ENCODE measurements at regions not wholly inside any gene's neighbourhood (a gene's known extent, or its start where the extent isn't known, plus 50 kb on each side); places are given as distances from the start of the nearest gene placed in this dataset.

DNA sequence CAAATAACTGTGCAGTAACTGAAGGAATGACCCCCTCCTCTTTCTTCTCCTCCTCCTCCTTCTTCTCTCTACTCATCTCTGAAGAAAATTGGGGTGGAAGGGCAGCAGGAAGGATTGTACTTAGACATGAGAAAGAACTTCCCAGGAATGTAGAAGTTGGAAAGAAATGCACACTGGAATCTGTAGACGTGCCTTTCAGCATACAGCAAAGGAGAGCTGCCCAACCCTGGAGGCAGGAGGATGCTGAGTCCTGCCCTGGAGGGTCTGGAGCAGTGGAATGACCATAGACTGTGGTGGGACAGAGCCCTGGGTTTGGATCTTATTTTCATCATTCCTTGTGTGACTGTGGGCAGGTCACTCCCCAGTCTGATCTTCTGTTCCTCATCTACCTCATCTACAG is 80.1 kb downstream of the PJA1 start:
- no peak overlapping the region for H3K4me3 ChIP-seq (ENCODE audit: low read depth, low read length)
- no peak for DNase-seq (ENCODE audit: low read depth)
- TF ChIP-seq, protein P1, sequence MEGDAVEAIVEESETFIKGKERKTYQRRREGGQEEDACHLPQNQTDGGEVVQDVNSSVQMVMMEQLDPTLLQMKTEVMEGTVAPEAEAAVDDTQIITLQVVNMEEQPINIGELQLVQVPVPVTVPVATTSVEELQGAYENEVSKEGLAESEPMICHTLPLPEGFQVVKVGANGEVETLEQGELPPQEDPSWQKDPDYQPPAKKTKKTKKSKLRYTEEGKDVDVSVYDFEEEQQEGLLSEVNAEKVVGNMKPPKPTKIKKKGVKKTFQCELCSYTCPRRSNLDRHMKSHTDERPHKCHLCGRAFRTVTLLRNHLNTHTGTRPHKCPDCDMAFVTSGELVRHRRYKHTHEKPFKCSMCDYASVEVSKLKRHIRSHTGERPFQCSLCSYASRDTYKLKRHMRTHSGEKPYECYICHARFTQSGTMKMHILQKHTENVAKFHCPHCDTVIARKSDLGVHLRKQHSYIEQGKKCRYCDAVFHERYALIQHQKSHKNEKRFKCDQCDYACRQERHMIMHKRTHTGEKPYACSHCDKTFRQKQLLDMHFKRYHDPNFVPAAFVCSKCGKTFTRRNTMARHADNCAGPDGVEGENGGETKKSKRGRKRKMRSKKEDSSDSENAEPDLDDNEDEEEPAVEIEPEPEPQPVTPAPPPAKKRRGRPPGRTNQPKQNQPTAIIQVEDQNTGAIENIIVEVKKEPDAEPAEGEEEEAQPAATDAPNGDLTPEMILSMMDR (IDR thresholded peaks at IDR 0.05; ENCODE audit: insufficient read depth, low read length): no peak

- no peak overlapping the region for H3K4me3 ChIP-seq (ENCODE audit: low read depth, low read length)
- TF ChIP-seq, protein P1 (IDR thresholded peaks at IDR 0.05; ENCODE audit: insufficient read depth, low read length): no peak
These were observed 81.5 kb downstream of the PJA1 start for GRCh38 chrX:69083801-69084200.

DNA sequence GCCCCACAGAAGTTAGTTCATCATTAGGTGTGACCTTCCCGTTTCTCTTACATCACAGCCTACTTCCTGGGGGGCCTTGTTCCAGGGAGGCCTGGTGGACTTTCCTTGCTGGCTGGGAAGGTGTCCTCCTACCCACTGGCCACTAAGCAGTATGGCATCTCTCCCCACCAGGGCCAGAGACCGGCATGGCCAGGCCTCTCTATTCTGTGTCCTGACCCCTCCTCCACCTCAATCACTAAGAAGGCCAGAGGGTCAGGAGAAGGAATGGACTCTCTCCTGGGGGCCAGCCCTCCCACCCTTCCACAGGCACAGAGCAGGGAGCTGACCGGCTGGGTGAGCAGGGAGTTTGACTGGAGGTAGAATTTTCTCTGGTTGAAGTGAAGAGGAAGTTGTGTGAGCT is 81.9 kb downstream of the PJA1 start:
- no peak overlapping the region for H3K4me3 ChIP-seq (ENCODE audit: low read depth, low read length)
- TF ChIP-seq, protein P1 (IDR thresholded peaks at IDR 0.05; ENCODE audit: insufficient read depth, low read length): no peak

More at GRCh38 chrX:69083801-69084200, 81.5 kb downstream of the PJA1 start:
- DNase-seq (ENCODE audit: low read depth): no peak

DNA sequence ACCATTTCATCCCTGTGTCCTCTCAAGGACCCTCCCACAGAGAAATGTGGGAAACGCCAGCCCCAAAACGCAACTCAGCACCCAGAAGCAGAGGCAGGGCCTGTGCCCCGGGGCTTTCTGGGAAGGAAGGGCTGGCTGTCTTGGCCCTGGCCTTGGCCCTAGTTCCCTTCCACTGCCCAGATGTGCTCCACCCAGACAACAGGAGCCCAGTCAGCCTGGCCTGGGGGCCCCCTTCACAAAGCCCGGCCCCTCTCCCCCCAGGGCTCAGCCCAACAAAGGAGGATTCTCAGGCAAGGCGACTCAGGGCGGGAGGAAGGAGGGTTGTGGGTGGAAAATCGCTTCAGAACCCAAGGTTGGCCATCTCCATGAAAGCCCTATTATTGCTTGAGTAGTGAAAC is 82.5 kb downstream of the PJA1 start:
- DNase-seq (ENCODE audit: low read depth): no peak
- no peak overlapping the region for H3K4me3 ChIP-seq (ENCODE audit: low read depth, low read length)
- TF ChIP-seq, protein P1 (IDR thresholded peaks at IDR 0.05; ENCODE audit: insufficient read depth, low read length): no peak

More for the DNA sequence above, 81.9 kb downstream of the PJA1 start:
- no peak for DNase-seq (ENCODE audit: low read depth)

- no peak for DNase-seq (ENCODE audit: low read depth)
- TF ChIP-seq, protein P1 (IDR thresholded peaks at IDR 0.05; ENCODE audit: insufficient read depth, low read length): no peak
- no peak overlapping the region for H3K4me3 ChIP-seq (ENCODE audit: low read depth, low read length)
These were observed 83.0 kb downstream of the PJA1 start for GRCh38 chrX:69082055-69082752.

GRCh38 chrX:69080855-69081465 is 84.3 kb downstream of the PJA1 start:
- H3K4me3 ChIP-seq (ENCODE audit: low read depth, low read length): no peak overlapping the region
- no peak for DNase-seq (ENCODE audit: low read depth)
- TF ChIP-seq, protein P1 (IDR thresholded peaks at IDR 0.05; ENCODE audit: insufficient read depth, low read length): no peak

Measured in fibroblast of the aortic adventitia (primary cell).